ENCODE measurements at regions not wholly inside any gene's neighbourhood (a gene's known extent, or its start where the extent isn't known, plus 50 kb on each side); places are given as distances from the start of the nearest gene placed in this dataset.
"Not testable (repeated sequence)": the region's sequence is repeated elsewhere in the genome, so short reads cannot be mapped to it uniquely, and the experiment has no call there.

DNA sequence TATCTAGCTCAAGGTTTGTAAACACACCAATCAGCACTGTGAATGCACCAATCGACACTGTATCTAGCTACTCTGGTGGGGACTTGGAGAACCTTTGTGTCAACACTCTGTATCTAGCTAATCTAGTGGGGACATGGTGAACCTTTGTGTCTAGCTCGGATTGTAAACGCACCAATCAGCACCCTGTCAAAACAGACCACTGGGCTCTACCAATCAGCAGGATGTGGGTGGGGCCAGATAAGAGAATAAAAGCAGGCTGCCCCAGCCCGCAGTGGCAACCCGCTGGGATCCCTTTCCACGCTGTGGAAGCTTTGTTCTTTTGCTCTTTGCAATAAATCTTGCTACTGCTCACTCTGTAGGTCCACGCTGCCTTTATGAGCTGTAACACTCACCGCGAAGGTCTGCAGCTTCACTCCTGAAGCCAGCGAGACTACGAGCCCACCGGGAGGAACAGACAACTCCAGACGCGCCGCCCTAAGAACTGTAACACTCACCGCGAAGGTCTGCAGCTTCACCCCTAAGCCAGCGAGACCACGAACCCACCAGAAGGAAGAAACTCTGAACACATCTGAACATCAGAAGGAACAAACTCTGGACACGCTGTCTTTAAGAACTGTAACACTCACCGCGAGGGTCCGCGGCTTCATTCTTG is 128.5 kb downstream of the MRPL14 start (continued):
- TF ChIP-seq SP1 (IDR thresholded peaks at IDR 0.05): not testable (repeated sequence)
- TF ChIP-seq SP1 (CRISPR knock-in tag; IDR thresholded peaks at IDR 0.05): peak; percentile 47; the same call in 1 of the 2 replicates
- peak; percentile 13 for TF ChIP-seq SKI (IDR thresholded peaks at IDR 0.05; ENCODE audit: partially characterized antibody)
- TF ChIP-seq POLR2G (IDR thresholded peaks at IDR 0.05; ENCODE audit: low read depth, low read length): peak; percentile 33; the same call in 1 of the 2 replicates
- TF ChIP-seq GATA4 (IDR thresholded peaks at IDR 0.05; ENCODE audit: borderline replicate concordance, low read depth): 0 out of 2 replicates have a peak, but pooled peaks have one; percentile 31
- peak; percentile 47; the same call in 1 of the 2 replicates for TF ChIP-seq POLR2AphosphoS5 (IDR thresholded peaks at IDR 0.05; ENCODE audit: low read depth, low read length)
- peak; percentile 89 for TF ChIP-seq ZMYM4 (CRISPR knock-in tag; IDR thresholded peaks at IDR 0.05)
- 0 out of 2 replicates have a peak, but pooled peaks have one; percentile 19 for TF ChIP-seq ZNF572 (CRISPR knock-in tag; IDR thresholded peaks at IDR 0.05)
- 0 out of 2 replicates have a peak, but pooled peaks have one; percentile 15 for TF ChIP-seq MED1 (CRISPR knock-in tag; IDR thresholded peaks at IDR 0.05)
- TF ChIP-seq RARA (CRISPR knock-in tag; IDR thresholded peaks at IDR 0.05): peak; percentile 25; the same call in 1 of the 2 replicates
- TF ChIP-seq SETDB1 (CRISPR knock-in tag; IDR thresholded peaks at IDR 0.05; ENCODE audit: borderline replicate concordance): peak; percentile 95; the same call in 1 of the 2 replicates
- peak; percentile 39; the same call in 1 of the 2 replicates for TF ChIP-seq RFXAP (CRISPR knock-in tag; IDR thresholded peaks at IDR 0.05; ENCODE audit: borderline replicate concordance)

DNA sequence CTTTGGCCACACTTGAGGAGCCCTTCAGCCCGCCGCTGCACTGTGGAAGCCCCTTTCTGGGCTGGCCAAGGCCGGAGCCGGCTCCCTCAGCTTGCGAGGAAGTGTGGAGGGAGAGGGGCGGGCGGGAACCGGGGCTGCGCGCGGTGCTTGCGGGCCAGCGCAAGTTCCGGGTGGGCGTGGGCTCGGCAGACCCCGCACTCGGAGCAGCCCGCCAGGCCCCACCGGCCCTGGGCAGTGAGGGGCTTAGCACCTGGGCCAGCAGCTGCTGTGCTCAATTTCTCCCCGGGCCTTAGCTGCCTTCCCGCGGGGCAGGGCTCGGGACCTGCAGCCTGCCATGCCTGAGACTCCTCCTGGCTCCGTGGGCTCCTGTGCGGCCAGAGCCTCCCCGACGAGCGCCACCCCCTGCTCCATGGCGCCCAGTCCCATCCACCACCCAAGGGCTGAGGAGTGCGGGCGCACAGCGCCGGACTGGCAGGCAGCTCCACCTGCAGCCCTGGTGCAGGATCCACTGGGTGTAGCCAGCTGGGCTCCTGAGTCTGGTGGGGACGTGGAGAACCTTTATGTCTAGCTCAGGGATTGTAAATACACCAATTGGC is 129.2 kb downstream of the MRPL14 start:
- H3K36me3 ChIP-seq (replicated peaks in 1 of 2; ENCODE audit: control insufficient read depth in 1 of 2, insufficient read depth in 2 of 2, low read length in 2 of 2); ATAC-seq; H3K4me3 ChIP-seq (replicated peaks in 1 of 3; ENCODE audit: insufficient read depth in 1 of 3, low read depth in 2 of 3, low read length in 3 of 3); H3K79me2 ChIP-seq (ENCODE audit: insufficient read depth, low read length); H3K9me3 ChIP-seq (ENCODE audit: low read length); CTCF ChIA-PET (ENCODE audit: low intra/inter-chr PET ratio, low total read pairs); H3K27me3 ChIP-seq (ENCODE audit: control insufficient read depth in 1 of 2, insufficient read depth in 2 of 2, low read length in 2 of 2); H4K20me1 ChIP-seq (ENCODE audit: insufficient read depth, low read length); FAIRE-seq; H3K27ac ChIP-seq (ENCODE audit: extremely low read length, insufficient read depth, low read length); H2AFZ ChIP-seq (ENCODE audit: low read length); H3K4me2 ChIP-seq (ENCODE audit: low read depth, low read length); DNase-seq (ENCODE audit: low spot score); in situ Hi-C loops (cut with HindIII; ENCODE audit: extremely low pct_ligation_motif_present, low pct_unique_long_range_greater_than_20kb); intact Hi-C loops (cut with micrococcal nuclease; ENCODE audit: unreplicated experiment); BruUV-seq (replicated peaks); H3K9ac ChIP-seq (ENCODE audit: insufficient read depth, low read depth, low read length); POLR2A ChIA-PET: not testable (repeated sequence)
- H3K4me1 ChIP-seq (ENCODE audit: insufficient read depth, low read length): peaks cover 83% of the 10 kb centered on the region
- WGBS (ENCODE audit: low lambda C conversion rate): 84% methylated on average over 27 of the region's 35 CpGs
- TF ChIP-seq, protein P1, sequence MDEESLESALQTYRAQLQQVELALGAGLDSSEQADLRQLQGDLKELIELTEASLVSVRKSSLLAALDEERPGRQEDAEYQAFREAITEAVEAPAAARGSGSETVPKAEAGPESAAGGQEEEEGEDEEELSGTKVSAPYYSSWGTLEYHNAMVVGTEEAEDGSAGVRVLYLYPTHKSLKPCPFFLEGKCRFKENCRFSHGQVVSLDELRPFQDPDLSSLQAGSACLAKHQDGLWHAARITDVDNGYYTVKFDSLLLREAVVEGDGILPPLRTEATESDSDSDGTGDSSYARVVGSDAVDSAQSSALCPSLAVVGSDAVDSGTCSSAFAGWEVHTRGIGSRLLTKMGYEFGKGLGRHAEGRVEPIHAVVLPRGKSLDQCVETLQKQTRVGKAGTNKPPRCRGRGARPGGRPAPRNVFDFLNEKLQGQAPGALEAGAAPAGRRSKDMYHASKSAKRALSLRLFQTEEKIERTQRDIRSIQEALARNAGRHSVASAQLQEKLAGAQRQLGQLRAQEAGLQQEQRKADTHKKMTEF (CRISPR knock-in tag; IDR thresholded peaks at IDR 0.05): peak; percentile 23; the same call in 1 of the 2 replicates
- TF ChIP-seq, protein P2, sequence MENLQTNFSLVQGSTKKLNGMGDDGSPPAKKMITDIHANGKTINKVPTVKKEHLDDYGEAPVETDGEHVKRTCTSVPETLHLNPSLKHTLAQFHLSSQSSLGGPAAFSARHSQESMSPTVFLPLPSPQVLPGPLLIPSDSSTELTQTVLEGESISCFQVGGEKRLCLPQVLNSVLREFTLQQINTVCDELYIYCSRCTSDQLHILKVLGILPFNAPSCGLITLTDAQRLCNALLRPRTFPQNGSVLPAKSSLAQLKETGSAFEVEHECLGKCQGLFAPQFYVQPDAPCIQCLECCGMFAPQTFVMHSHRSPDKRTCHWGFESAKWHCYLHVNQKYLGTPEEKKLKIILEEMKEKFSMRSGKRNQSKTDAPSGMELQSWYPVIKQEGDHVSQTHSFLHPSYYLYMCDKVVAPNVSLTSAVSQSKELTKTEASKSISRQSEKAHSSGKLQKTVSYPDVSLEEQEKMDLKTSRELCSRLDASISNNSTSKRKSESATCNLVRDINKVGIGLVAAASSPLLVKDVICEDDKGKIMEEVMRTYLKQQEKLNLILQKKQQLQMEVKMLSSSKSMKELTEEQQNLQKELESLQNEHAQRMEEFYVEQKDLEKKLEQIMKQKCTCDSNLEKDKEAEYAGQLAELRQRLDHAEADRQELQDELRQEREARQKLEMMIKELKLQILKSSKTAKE (CRISPR knock-in tag; IDR thresholded peaks at IDR 0.05; ENCODE audit: borderline replicate concordance): 0 out of 2 replicates have a peak, but pooled peaks have one; percentile 18
- 0 out of 2 replicates have a peak, but pooled peaks have one; percentile 16 for TF ChIP-seq GABPB1 (CRISPR knock-in tag; IDR thresholded peaks at IDR 0.05)
